Smooth muscle cell (in vitro differentiated cells): ENCODE measurements at regions not wholly inside any gene's neighbourhood (a gene's known extent, or its start where the extent isn't known, plus 50 kb on each side); places are given as distances from the start of the nearest gene placed in this dataset.

Source experiments
- DNase-seq: peaks from one replicate; lab custom pipeline; 2025; ENCODE audit not compliant: unreplicated experiment; lab: John Stamatoyannopoulos, UW
- H2AFZ ChIP-seq: fragments of 200-600 bp; sonication (generic); 2 replicates; pipeline ENCODE4 v1.6.0; 2016; ENCODE audit warnings: antibody characterized with exemption, low read depth, mild to moderate bottlenecking
- H3F3A ChIP-seq: fragments of 200-600 bp; sonication (generic); 2 replicates; pipeline ENCODE4 v1.6.0; 2017; ENCODE audit warnings: antibody characterized with exemption, low read depth
- H3K27ac ChIP-seq: fragments of 200-600 bp; sonication (generic); 2 replicates; pipeline ENCODE4 v1.5.1; 2016; ENCODE audit warnings: low read depth, mild to moderate bottlenecking
- H3K27me3 ChIP-seq: fragments of 200-600 bp; sonication (generic); 2 replicates; pipeline ENCODE4 v1.6.1; 2016; ENCODE audit warnings: low read depth, mild to moderate bottlenecking
- H3K36me3 ChIP-seq: fragments of 200-600 bp; sonication (generic); 2 replicates; pipeline ENCODE4 v1.5.1; 2016; ENCODE audit warnings: low read depth
- H3K4me1 ChIP-seq: fragments of 200-600 bp; sonication (generic); 2 replicates; pipeline ENCODE4 v1.5.1; 2016; ENCODE audit warnings: low read depth
- H3K4me2 ChIP-seq: fragments of 200-600 bp; sonication (generic); 2 replicates; pipeline ENCODE4 v1.6.0; 2016; ENCODE audit warnings: mild to moderate bottlenecking
- H3K4me3 ChIP-seq: fragments of 200-600 bp; sonication (generic); 2 replicates; pipeline ENCODE4 v1.5.1; 2016; ENCODE audit warnings: mild to moderate bottlenecking
- H3K79me2 ChIP-seq: fragments of 200-600 bp; sonication (generic); 2 replicates; pipeline ENCODE4 v1.6.0; 2016; ENCODE audit warnings: low read depth, mild to moderate bottlenecking
- H3K9ac ChIP-seq: fragments of 200-600 bp; sonication (generic); 2 replicates; pipeline ENCODE4 v1.6.0; 2016; ENCODE audit warnings: low read depth
- H3K9me3 ChIP-seq: fragments of 200-600 bp; sonication (generic); replicated peaks from 2 replicates; pipeline ENCODE4 v1.5.1; 2016; ENCODE audit warnings: low read depth
- H4K20me1 ChIP-seq: fragments of 200-600 bp; sonication (generic); 2 replicates; pipeline ENCODE4 v1.6.0; 2016; ENCODE audit warnings: low read depth
- WGBS: methylation state at CpG from one replicate; pipeline ENCODE4 v1.1.7; 2016; ENCODE audit warnings: low lambda C conversion rate; 5-methylcytosine and 5-hydroxymethylcytosine counted together
- TF ChIP-seq, protein P1 (sequence below): fragments of 200-600 bp; sonication (generic); IDR thresholded peaks from 2 replicates; pipeline ENCODE4 v1.5.1; 2017; ENCODE audit warnings: borderline replicate concordance, mild to moderate bottlenecking, antibody characterized with exemption; ENCODE audit not compliant: insufficient read depth, poor library complexity, severe bottlenecking

GRCh38 chr13:111566567-111566966, 246.1 kb downstream of the TEX29 start:
- 90% methylated on average over 12 of the region's 12 CpGs for WGBS
- no peak overlapping the region for H2AFZ ChIP-seq
- H3K36me3 ChIP-seq, result no peaks in the 10 kb centered on the region
- no peaks in the 10 kb centered on the region for H3K9me3 ChIP-seq
- H4K20me1 ChIP-seq, result no peaks in the 10 kb centered on the region
- H3K4me1 ChIP-seq, result no peaks in the 10 kb centered on the region
- no peak for DNase-seq
- H3F3A ChIP-seq, result no peaks in the 10 kb centered on the region
- H3K4me2 ChIP-seq, result no peak overlapping the region
- H3K79me2 ChIP-seq, result no peaks in the 10 kb centered on the region
- TF ChIP-seq, protein P1, sequence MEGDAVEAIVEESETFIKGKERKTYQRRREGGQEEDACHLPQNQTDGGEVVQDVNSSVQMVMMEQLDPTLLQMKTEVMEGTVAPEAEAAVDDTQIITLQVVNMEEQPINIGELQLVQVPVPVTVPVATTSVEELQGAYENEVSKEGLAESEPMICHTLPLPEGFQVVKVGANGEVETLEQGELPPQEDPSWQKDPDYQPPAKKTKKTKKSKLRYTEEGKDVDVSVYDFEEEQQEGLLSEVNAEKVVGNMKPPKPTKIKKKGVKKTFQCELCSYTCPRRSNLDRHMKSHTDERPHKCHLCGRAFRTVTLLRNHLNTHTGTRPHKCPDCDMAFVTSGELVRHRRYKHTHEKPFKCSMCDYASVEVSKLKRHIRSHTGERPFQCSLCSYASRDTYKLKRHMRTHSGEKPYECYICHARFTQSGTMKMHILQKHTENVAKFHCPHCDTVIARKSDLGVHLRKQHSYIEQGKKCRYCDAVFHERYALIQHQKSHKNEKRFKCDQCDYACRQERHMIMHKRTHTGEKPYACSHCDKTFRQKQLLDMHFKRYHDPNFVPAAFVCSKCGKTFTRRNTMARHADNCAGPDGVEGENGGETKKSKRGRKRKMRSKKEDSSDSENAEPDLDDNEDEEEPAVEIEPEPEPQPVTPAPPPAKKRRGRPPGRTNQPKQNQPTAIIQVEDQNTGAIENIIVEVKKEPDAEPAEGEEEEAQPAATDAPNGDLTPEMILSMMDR, result no peak
- no peak overlapping the region for H3K9ac ChIP-seq
- no peak overlapping the region for H3K4me3 ChIP-seq
- H3K27me3 ChIP-seq, result no peaks in the 10 kb centered on the region
- H3K27ac ChIP-seq, result no peak overlapping the region

DNA sequence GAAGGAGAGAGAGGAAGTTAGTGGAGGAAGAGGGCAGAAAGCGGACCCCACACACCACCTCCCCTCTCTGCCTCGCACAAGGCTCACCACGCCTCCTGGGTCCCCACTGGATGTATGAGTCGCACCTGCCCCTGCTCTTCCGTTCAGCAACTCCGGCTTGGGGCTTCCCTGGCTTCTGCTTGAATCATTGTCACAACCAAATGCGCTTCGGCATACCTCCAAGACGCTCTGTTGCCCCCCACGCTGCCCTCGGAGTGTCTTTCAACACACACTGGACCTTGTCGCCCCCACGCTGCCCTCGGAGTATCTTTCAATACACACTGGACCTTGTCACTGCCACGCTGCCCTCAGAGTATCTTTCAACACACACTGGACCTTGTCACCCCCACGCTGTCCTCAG, 247.2 kb downstream of the TEX29 start:
- Histone ChIP-seq H3K27me3 (no peaks in the 10 kb centered on the region), H3K27ac (no peak overlapping the region), H3K36me3 (no peaks in the 10 kb centered on the region), H3K79me2 (no peaks in the 10 kb centered on the region), H3K9me3 (no peaks in the 10 kb centered on the region), H3K4me3 (no peak overlapping the region), H3K4me1 (no peaks in the 10 kb centered on the region), H3K9ac (no peak overlapping the region), H3K4me2 (no peak overlapping the region), H4K20me1 (no peaks in the 10 kb centered on the region), H2AFZ (no peak overlapping the region), H3F3A (no peaks in the 10 kb centered on the region)
- WGBS, result 89% methylated on average over 16 of the region's 16 CpGs
- TF ChIP-seq, protein P1, result no peak
- DNase-seq, result no peak

DNA sequence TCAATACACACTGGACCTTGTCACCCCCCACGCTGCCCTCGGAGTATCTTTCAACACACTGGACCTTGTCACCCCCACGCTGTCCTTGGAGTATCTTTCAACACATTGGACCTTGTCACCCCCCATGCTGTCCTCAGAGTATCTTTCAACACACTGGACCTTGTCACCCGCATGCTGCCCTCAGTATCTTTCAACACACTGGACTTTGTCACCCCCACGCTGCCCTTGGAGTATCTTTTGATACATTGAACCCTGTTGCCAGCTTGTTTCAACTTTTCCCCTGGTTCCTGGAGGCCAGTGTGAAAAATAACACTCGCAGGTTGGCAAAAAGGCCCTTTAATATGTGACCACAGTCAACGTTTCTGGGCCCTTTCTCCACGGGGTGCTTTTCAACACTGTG, 247.8 kb downstream of the TEX29 start:
- no peaks in the 10 kb centered on the region for H3K4me1 ChIP-seq
- no peaks in the 10 kb centered on the region for H3K27me3 ChIP-seq
- H2AFZ ChIP-seq, result no peak overlapping the region
- no peak overlapping the region for H3K4me3 ChIP-seq
- WGBS, result 77% methylated on average over 8 of the region's 8 CpGs
- no peak for DNase-seq
- no peaks in the 10 kb centered on the region for H3K79me2 ChIP-seq
- no peak overlapping the region for H3K4me2 ChIP-seq
- H4K20me1 ChIP-seq, result no peaks in the 10 kb centered on the region
- H3K9ac ChIP-seq, result no peak overlapping the region
- H3K9me3 ChIP-seq, result peaks cover 3% of the 10 kb centered on the region
- H3F3A ChIP-seq, result no peaks in the 10 kb centered on the region
- H3K36me3 ChIP-seq, result no peaks in the 10 kb centered on the region
- no peak overlapping the region for H3K27ac ChIP-seq
- TF ChIP-seq, protein P1, result no peak

- no peaks in the 10 kb centered on the region for H3K27me3 ChIP-seq
- no peaks in the 10 kb centered on the region for H3F3A ChIP-seq
- TF ChIP-seq, protein P1, result no peak
- 92% methylated on average over 1 of the region's 1 CpG for WGBS
- H2AFZ ChIP-seq, result no peak overlapping the region
- no peak overlapping the region for H3K9ac ChIP-seq
- no peaks in the 10 kb centered on the region for H4K20me1 ChIP-seq
- H3K36me3 ChIP-seq, result no peaks in the 10 kb centered on the region
- no peak overlapping the region for H3K27ac ChIP-seq
- H3K9me3 ChIP-seq, result peaks cover 9% of the 10 kb centered on the region
- DNase-seq, result no peak
- no peak overlapping the region for H3K4me3 ChIP-seq
- no peaks in the 10 kb centered on the region for H3K79me2 ChIP-seq
- no peak overlapping the region for H3K4me2 ChIP-seq
- H3K4me1 ChIP-seq, result no peaks in the 10 kb centered on the region
Measured at GRCh38 chr13:111570911-111571310, 250.5 kb downstream of the TEX29 start.
